ENCODE measurements at regions not wholly inside any gene's neighbourhood (a gene's known extent, or its start where the extent isn't known, plus 50 kb on each side); places are given as distances from the start of the nearest gene placed in this dataset.
"Not testable (repeated sequence)": the region's sequence is repeated elsewhere in the genome, so short reads cannot be mapped to it uniquely, and the experiment has no call there.

DNA sequence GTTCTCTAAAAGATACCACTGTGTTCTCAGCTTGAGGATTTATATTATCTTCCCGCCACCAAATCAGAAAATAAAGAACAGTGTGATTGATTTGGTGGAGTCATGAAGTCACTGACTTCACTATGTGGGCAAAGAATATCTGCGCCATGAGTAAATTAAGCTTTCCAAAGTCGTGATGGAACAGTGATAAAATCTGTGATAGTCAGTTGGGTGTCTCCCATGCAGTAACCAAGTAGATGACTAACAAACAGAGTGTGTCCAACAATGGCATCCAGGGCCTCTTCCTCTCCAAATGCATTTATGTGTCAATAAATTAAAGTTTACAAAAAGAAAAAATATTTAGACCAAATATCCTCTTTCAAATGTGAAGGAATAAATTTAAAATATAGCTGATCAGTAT, 87.0 kb upstream of the DST start:
- 94 to 97% methylated on average over 2 to 3 of the region's 3 CpGs for WGBS, 2 experiments (ENCODE audit: insufficient coverage in 1 of 2, insufficient read length in 1 of 2)
- no peak overlapping the region for H3K9ac ChIP-seq (ENCODE audit: extremely low read depth, low read length, poor library complexity, severe bottlenecking)
- H3K27ac ChIP-seq (ENCODE audit: low read depth, low read length): no peak overlapping the region

DNA sequence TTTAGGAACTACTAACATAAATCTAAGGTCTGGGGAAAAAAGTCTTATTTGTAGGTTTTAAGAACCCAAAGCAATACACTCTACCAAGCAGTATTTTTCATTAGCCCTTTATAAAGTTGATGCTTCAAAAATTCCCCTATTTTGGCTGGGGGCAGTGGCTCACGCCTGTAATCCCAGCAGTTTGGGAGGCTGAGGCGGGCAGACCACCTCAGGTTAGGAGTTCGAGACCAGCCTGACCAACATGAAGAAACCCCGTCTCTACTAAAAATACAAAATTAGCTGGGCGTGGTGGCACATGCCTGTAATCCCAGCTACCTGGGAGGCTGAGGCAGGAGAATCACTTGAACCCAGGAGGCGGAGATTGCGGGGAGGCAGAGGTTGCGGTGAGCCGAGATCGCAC, 86.5 kb upstream of the DST start:
- not testable (repeated sequence) for H3K27me3 Mint-ChIP-seq (ENCODE audit: insufficient read depth); H3K9ac ChIP-seq (ENCODE audit: extremely low read depth, low read length, poor library complexity, severe bottlenecking); H3K9me3 Mint-ChIP-seq; H3K9me3 ChIP-seq (ENCODE audit: control insufficient read depth, low read length); H3K36me3 Mint-ChIP-seq (ENCODE audit: low read depth); H3K4me3 Mint-ChIP-seq; H3K4me3 ChIP-seq (ENCODE audit: low read length); H3K27me3 ChIP-seq (ENCODE audit: control insufficient read depth, insufficient read depth, low read length, poor library complexity, severe bottlenecking); DNase-seq; H3K27ac ChIP-seq (ENCODE audit: low read depth, low read length); H3K36me3 ChIP-seq (ENCODE audit: control insufficient read depth, insufficient read depth, low read length)
- H3K4me1 Mint-ChIP-seq: peaks cover 57% of the 10 kb centered on the region
- peak overlapping the region; percentile 11 for H3K27ac Mint-ChIP-seq
- peaks cover 21% of the 10 kb centered on the region for H3K4me1 ChIP-seq (ENCODE audit: control insufficient read depth, insufficient read depth, low read length)
- 97% methylated on average over 10 of the region's 10 CpGs; no CpG with 5 or more reads in 1 of the 2 experiments for WGBS, 2 experiments (ENCODE audit: insufficient coverage in 1 of 2, insufficient read length in 1 of 2)

More for the DNA sequence above, 87.0 kb upstream of the DST start:
- TF ChIP-seq, protein P1, sequence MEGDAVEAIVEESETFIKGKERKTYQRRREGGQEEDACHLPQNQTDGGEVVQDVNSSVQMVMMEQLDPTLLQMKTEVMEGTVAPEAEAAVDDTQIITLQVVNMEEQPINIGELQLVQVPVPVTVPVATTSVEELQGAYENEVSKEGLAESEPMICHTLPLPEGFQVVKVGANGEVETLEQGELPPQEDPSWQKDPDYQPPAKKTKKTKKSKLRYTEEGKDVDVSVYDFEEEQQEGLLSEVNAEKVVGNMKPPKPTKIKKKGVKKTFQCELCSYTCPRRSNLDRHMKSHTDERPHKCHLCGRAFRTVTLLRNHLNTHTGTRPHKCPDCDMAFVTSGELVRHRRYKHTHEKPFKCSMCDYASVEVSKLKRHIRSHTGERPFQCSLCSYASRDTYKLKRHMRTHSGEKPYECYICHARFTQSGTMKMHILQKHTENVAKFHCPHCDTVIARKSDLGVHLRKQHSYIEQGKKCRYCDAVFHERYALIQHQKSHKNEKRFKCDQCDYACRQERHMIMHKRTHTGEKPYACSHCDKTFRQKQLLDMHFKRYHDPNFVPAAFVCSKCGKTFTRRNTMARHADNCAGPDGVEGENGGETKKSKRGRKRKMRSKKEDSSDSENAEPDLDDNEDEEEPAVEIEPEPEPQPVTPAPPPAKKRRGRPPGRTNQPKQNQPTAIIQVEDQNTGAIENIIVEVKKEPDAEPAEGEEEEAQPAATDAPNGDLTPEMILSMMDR (conservative IDR thresholded peaks at IDR 0.05): no peak
- Histone ChIP-seq H3K9me3 (ENCODE audit: control insufficient read depth, low read length) (no peaks in the 10 kb centered on the region), H3K4me3 (ENCODE audit: low read length) (no peak overlapping the region), H3K36me3 (ENCODE audit: control insufficient read depth, insufficient read depth, low read length) (peaks cover 8% of the 10 kb centered on the region), H3K27me3 (ENCODE audit: control insufficient read depth, insufficient read depth, low read length, poor library complexity, severe bottlenecking) (no peaks in the 10 kb centered on the region), H3K4me1 (ENCODE audit: control insufficient read depth, insufficient read depth, low read length) (peaks cover 16% of the 10 kb centered on the region)
- no peaks in the 10 kb centered on the region for H3K36me3 Mint-ChIP-seq (ENCODE audit: low read depth)
- no peaks in the 10 kb centered on the region for H3K9me3 Mint-ChIP-seq
- peaks cover 52% of the 10 kb centered on the region for H3K4me1 Mint-ChIP-seq
- DNase-seq: no peak
- no peak overlapping the region for H3K4me3 Mint-ChIP-seq
- H3K27ac Mint-ChIP-seq: no peak overlapping the region
- H3K27me3 Mint-ChIP-seq (ENCODE audit: insufficient read depth): no peaks in the 10 kb centered on the region

DNA sequence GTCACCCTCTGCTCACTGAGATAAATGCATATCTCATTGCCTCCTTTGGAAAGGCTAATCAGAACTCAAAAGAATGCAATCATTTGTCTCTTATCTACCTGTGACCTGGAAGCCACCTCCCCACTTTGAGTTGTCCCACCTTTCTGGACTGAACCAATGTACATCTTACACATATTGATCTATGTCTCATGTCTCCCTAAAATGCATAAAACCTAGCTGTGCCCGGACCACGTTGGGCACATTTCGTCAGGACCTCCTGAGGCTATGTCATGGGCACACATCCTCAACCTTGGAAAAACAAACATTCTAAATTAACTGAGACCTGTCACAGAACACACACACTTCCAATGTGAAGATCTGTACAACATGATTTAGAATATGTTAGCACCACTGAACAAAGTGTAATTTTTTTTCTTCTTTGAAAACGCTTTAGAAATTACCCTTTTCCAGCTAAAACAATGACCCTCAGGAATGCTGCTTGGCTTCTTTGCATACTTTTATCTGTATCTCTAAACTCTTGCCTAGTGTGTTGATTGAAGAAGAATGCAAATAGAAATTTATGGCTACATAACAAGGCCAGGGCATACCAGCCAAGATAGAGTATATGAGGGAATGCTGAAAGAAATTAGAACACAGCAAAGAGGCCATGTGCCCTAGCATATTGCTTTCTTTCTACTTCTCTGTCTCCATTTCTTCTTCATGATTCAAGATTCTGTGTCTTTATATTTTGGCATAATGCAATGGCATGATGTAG, 84.6 kb upstream of the DST start:
- H3K27me3 ChIP-seq (ENCODE audit: control insufficient read depth, insufficient read depth, low read length, poor library complexity, severe bottlenecking): no peaks in the 10 kb centered on the region
- H3K9me3 ChIP-seq (ENCODE audit: control insufficient read depth, low read length): no peaks in the 10 kb centered on the region
- H3K4me1 ChIP-seq (ENCODE audit: control insufficient read depth, insufficient read depth, low read length): peaks cover 24% of the 10 kb centered on the region
- peaks cover 6% of the 10 kb centered on the region for H3K36me3 ChIP-seq (ENCODE audit: control insufficient read depth, insufficient read depth, low read length)
- H3K4me1 Mint-ChIP-seq: peaks cover 50% of the 10 kb centered on the region
- no peaks in the 10 kb centered on the region for H3K27me3 Mint-ChIP-seq (ENCODE audit: insufficient read depth)
- peak overlapping the region; percentile 54 for H3K4me3 ChIP-seq (ENCODE audit: low read length)
- H3K9me3 Mint-ChIP-seq: peaks cover 4% of the 10 kb centered on the region
- H3K36me3 Mint-ChIP-seq (ENCODE audit: low read depth): peaks cover 4% of the 10 kb centered on the region
- H3K27ac Mint-ChIP-seq: peak overlapping the region; percentile 76
- H3K27ac ChIP-seq (ENCODE audit: low read depth, low read length): no peak overlapping the region
- no peak overlapping the region for H3K4me3 Mint-ChIP-seq
- TF ChIP-seq, protein P1 (conservative IDR thresholded peaks at IDR 0.05): no peak
- 63% methylated on average over 4 of the region's 4 CpGs; no CpG with 5 or more reads in 1 of the 2 experiments for WGBS, 2 experiments (ENCODE audit: insufficient coverage in 1 of 2, insufficient read length in 1 of 2)
- H3K9ac ChIP-seq (ENCODE audit: extremely low read depth, low read length, poor library complexity, severe bottlenecking): peak overlapping the region; percentile 5
- DNase-seq: no peak
